ENCODE measurements at regions not wholly inside any gene's neighbourhood (a gene's known extent, or its start where the extent isn't known, plus 50 kb on each side); places are given as distances from the start of the nearest gene placed in this dataset.

DNA sequence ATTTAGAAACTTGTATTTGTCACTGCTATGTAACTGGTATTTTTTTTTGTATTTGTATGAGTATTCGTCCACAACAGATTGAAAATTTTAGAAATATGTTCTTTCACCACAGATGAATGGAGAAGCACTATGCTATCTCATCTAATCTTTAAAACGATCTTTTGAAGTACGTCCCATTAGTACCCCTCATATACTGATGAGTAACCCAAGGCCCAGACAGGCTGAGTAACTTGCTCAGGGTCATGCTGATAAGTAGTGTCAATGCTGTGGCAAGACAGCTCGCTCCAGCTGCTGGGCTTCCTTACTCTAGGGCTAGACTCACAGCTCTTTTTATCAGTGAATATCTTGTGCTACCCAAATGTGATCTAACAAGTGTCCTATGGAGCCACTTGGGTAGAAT is 154.2 kb downstream of the SUCLA2 start:
- no peak for ATAC-seq
- H3K27me3 ChIP-seq (ENCODE audit: control insufficient read depth, insufficient read depth, low read length) = no peaks in the 10 kb centered on the region
- Mint-ChIP-seq H3K4me1 (no peaks in the 10 kb centered on the region), H3K4me3 (no peak overlapping the region), H3K27me3 (ENCODE audit: low read depth in 2 of 2) (peaks cover 4 to 22% of the 10 kb centered on the region in 2 donors), H3K36me3 (no peaks in the 10 kb centered on the region), H3K9me3 (peaks cover 0 to 7% of the 10 kb centered on the region in 2 donors), H3K27ac (no peak overlapping the region)
- no peak overlapping the region for H3K27ac ChIP-seq (ENCODE audit: low read length)
- H3K9me3 ChIP-seq (ENCODE audit: control insufficient read depth, insufficient read depth, low read length) = no peaks in the 10 kb centered on the region
- intact Hi-C loops (cut with micrococcal nuclease) = no loop called here
- no peaks in the 10 kb centered on the region for H3K36me3 ChIP-seq (ENCODE audit: control insufficient read depth, insufficient read depth, low read length)
- 66% methylated on average over 3 of the region's 4 CpGs for WGBS (ENCODE audit: insufficient coverage)
- TF ChIP-seq, protein P1, sequence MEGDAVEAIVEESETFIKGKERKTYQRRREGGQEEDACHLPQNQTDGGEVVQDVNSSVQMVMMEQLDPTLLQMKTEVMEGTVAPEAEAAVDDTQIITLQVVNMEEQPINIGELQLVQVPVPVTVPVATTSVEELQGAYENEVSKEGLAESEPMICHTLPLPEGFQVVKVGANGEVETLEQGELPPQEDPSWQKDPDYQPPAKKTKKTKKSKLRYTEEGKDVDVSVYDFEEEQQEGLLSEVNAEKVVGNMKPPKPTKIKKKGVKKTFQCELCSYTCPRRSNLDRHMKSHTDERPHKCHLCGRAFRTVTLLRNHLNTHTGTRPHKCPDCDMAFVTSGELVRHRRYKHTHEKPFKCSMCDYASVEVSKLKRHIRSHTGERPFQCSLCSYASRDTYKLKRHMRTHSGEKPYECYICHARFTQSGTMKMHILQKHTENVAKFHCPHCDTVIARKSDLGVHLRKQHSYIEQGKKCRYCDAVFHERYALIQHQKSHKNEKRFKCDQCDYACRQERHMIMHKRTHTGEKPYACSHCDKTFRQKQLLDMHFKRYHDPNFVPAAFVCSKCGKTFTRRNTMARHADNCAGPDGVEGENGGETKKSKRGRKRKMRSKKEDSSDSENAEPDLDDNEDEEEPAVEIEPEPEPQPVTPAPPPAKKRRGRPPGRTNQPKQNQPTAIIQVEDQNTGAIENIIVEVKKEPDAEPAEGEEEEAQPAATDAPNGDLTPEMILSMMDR (IDR thresholded peaks at IDR 0.05) = no peak
- no peaks in the 10 kb centered on the region for H3K4me1 ChIP-seq (ENCODE audit: control insufficient read depth, insufficient read depth, low read length)
- no peak for DNase-seq
- no peak overlapping the region for H3K4me3 ChIP-seq (ENCODE audit: low read length)

DNA sequence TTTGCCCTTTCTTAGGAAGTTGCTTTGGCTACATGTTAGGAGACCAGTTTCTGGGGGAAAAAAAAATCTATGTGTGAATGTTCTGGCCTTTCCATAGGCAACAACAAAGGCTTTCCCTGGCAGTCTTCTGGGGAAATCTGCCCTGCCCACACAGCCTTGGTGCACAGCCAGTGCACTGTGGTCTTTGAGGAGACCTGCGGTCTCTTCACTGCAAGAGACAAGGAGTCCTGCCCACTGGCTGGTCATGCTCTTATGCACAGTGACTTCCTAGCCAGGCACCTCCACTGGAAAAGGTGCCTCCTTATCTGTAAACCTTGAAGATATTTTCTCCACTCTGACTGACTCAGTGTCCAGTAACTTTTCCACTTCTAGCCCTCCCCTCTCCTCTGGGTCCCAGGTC is 155.1 kb downstream of the SUCLA2 start:
- Histone ChIP-seq H3K36me3 (ENCODE audit: control insufficient read depth, insufficient read depth, low read length) (no peaks in the 10 kb centered on the region), H3K27ac (ENCODE audit: low read length) (no peak overlapping the region), H3K4me3 (ENCODE audit: low read length) (no peak overlapping the region), H3K4me1 (ENCODE audit: control insufficient read depth, insufficient read depth, low read length) (no peaks in the 10 kb centered on the region), H3K9me3 (ENCODE audit: control insufficient read depth, insufficient read depth, low read length) (no peaks in the 10 kb centered on the region), H3K27me3 (ENCODE audit: control insufficient read depth, insufficient read depth, low read length) (no peaks in the 10 kb centered on the region)
- Mint-ChIP-seq H3K9me3 (peaks cover 0 to 7% of the 10 kb centered on the region in 2 donors), H3K4me1 (no peaks in the 10 kb centered on the region), H3K27me3 (ENCODE audit: low read depth in 2 of 2) (peaks cover 4 to 22% of the 10 kb centered on the region in 2 donors), H3K27ac (no peak overlapping the region), H3K4me3 (no peak overlapping the region), H3K36me3 (no peaks in the 10 kb centered on the region)
- TF ChIP-seq, protein P1 (IDR thresholded peaks at IDR 0.05) = no peak
- 97% methylated on average over 1 of the region's 1 CpG for WGBS (ENCODE audit: insufficient coverage)
- DNase-seq (no peak), ATAC-seq (no peak)
- intact Hi-C loops (cut with micrococcal nuclease) = no loop called here

DNA sequence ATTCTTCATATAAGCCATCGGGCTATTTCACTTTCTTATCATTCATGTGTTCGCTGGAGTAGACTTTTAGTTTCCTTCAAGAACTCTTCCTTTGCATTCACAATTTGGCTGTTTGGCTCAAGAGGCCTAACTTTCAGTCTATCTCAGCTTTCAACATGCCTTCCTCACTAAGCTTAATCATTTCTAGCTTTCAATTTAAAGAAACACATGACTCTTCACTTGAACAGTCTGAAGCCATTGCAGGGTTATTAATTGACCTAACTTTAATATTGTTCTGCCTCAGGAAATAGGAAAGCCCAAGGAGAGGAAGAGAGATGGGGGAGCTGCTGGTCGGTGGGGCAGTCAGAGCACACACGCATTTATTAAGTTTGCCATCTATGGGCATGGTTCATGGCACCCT is 158.1 kb downstream of the SUCLA2 start:
- Histone ChIP-seq H3K27ac (ENCODE audit: low read length) (no peak overlapping the region), H3K9me3 (ENCODE audit: control insufficient read depth, insufficient read depth, low read length) (no peaks in the 10 kb centered on the region), H3K4me1 (ENCODE audit: control insufficient read depth, insufficient read depth, low read length) (no peaks in the 10 kb centered on the region), H3K27me3 (ENCODE audit: control insufficient read depth, insufficient read depth, low read length) (no peaks in the 10 kb centered on the region), H3K4me3 (ENCODE audit: low read length) (no peak overlapping the region), H3K36me3 (ENCODE audit: control insufficient read depth, insufficient read depth, low read length) (no peaks in the 10 kb centered on the region)
- Mint-ChIP-seq H3K9me3 (no peaks in the 10 kb centered on the region), H3K27ac (no peak overlapping the region), H3K4me1 (peaks cover 8% of the 10 kb centered on the region in 2 donors), H3K36me3 (no peaks in the 10 kb centered on the region), H3K4me3 (no peak overlapping the region), H3K27me3 (ENCODE audit: low read depth in 2 of 2) (peaks cover 0 to 4% of the 10 kb centered on the region in 2 donors)
- ATAC-seq (no peak), DNase-seq (no peak)
- WGBS (ENCODE audit: insufficient coverage) = 77% methylated on average over 2 of the region's 4 CpGs
- TF ChIP-seq, protein P1 (IDR thresholded peaks at IDR 0.05) = no peak
- intact Hi-C loops (cut with micrococcal nuclease) = no loop called here

DNA sequence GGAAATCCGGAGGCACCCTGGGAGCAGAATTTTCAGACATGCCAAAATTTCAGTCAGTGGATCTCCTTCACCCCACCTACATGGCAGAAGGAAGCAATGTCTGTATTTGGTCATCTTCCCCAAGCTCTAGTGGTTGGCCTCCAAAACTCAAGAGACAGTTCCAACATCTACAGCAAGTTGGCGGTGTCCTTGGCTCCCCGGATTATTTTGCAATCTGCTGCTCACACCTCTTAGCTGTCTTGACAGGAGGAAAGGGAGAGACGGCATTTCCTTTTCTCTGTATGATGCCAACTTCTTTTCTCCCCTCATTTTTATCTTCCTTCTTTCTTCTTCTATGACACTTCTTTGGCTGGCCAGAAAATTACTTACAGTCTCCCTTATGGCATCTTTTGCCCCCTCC is 159.9 kb downstream of the SUCLA2 start:
- Histone ChIP-seq H3K36me3 (ENCODE audit: control insufficient read depth, insufficient read depth, low read length) (no peaks in the 10 kb centered on the region), H3K9me3 (ENCODE audit: control insufficient read depth, insufficient read depth, low read length) (no peaks in the 10 kb centered on the region), H3K4me3 (ENCODE audit: low read length) (no peak overlapping the region), H3K4me1 (ENCODE audit: control insufficient read depth, insufficient read depth, low read length) (no peaks in the 10 kb centered on the region), H3K27ac (ENCODE audit: low read length) (no peak overlapping the region), H3K27me3 (ENCODE audit: control insufficient read depth, insufficient read depth, low read length) (no peaks in the 10 kb centered on the region)
- TF ChIP-seq, protein P1 (IDR thresholded peaks at IDR 0.05) = no peak
- no peak for ATAC-seq
- DNase-seq = no peak
- Mint-ChIP-seq H3K27me3 (ENCODE audit: low read depth in 2 of 2) (peaks cover 0 to 6% of the 10 kb centered on the region in 2 donors), H3K4me1 (peaks cover 8% of the 10 kb centered on the region in 2 donors), H3K4me3 (no peak overlapping the region), H3K27ac (no peak overlapping the region), H3K9me3 (no peaks in the 10 kb centered on the region), H3K36me3 (no peaks in the 10 kb centered on the region)
- intact Hi-C loops (cut with micrococcal nuclease) = no loop called here
- WGBS (ENCODE audit: insufficient coverage) = 81% methylated on average over 4 of the region's 4 CpGs
